Endothelial cell of umbilical vein (primary cell): ENCODE measurements at regions not wholly inside any gene's neighbourhood (a gene's known extent, or its start where the extent isn't known, plus 50 kb on each side); places are given as distances from the start of the nearest gene placed in this dataset.

Experiments
- EZH2 ChIP-seq: IDR thresholded peaks from 2 replicates; pipeline ENCODE4 v1.6.1; 2012; ENCODE audit warnings: borderline replicate concordance, low read depth, mild to moderate bottlenecking, moderate library complexity, low read length, inconsistent platforms; ENCODE audit not compliant: severe bottlenecking
- GATA2 ChIP-seq: IDR thresholded peaks from 2 replicates; pipeline ENCODE4 v1.7.0; 2011; ENCODE audit warnings: low read depth, mild to moderate bottlenecking, moderate library complexity, mixed read lengths, low read length; ENCODE audit not compliant: insufficient read length, insufficient read depth
- JUN ChIP-seq: IDR thresholded peaks from 2 replicates; pipeline ENCODE4 v1.6.1; 2011; ENCODE audit warnings: borderline replicate concordance, low read depth; ENCODE audit not compliant: insufficient read length, insufficient read depth
- MYC ChIP-seq: IDR thresholded peaks from one replicate; pipeline ENCODE4 v1.6.1; 2011; ENCODE audit warnings: mild to moderate bottlenecking, low read depth, low read length
- POLR2A ChIP-seq: IDR thresholded peaks from 2 replicates; pipeline ENCODE4 v1.6.1; 2012; ENCODE audit warnings: low read depth, mild to moderate bottlenecking, control low read depth, low read length
- POLR2AphosphoS5 ChIP-seq: IDR thresholded peaks from 2 replicates; pipeline ENCODE4 v1.6.1; 2012; ENCODE audit warnings: low read depth, mild to moderate bottlenecking, control low read depth, low read length, moderate library complexity; ENCODE audit not compliant: insufficient read depth
- TF ChIP-seq, protein P1 (sequence below), 2 donors: IDR thresholded peaks; 1 replicate in 1 of 2; 2 replicates in 1 of 2; pipeline ENCODE4 v1.5.1; 2011; ENCODE audit warnings: low read length in 2 of 2, mild to moderate bottlenecking in 2 of 2, moderate library complexity in 2 of 2, control low read depth in 1 of 2, inconsistent platforms in 1 of 2, low read depth in 1 of 2; ENCODE audit not compliant: insufficient read depth in 1 of 2; ENCODE audit errors: extremely low read depth in 1 of 2
- TF ChIP-seq, protein P2 (sequence below): IDR thresholded peaks from 2 replicates; pipeline ENCODE4 v1.6.1; 2011; ENCODE audit not compliant: insufficient read depth, insufficient read length

DNA sequence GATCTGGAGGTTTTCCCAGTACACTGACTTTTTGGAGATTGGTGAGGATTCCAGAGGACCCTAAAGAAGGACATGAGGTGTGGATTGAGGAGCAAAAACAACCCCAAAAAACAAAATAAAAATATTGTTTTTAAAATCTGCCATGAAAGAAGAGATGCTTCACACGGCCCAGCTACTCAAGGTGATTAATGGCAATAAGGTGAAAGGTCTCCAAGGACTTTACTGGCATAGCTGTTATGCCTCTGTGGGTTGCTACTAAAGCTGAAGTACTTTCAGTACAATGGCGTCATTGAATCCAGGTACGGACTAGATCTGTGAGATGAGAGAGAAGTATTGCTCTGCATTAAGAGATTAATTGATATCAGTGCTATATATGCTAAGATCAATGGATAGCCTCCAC is 606.4 kb downstream of the TDRD15 start:
- TF ChIP-seq, protein P1, sequence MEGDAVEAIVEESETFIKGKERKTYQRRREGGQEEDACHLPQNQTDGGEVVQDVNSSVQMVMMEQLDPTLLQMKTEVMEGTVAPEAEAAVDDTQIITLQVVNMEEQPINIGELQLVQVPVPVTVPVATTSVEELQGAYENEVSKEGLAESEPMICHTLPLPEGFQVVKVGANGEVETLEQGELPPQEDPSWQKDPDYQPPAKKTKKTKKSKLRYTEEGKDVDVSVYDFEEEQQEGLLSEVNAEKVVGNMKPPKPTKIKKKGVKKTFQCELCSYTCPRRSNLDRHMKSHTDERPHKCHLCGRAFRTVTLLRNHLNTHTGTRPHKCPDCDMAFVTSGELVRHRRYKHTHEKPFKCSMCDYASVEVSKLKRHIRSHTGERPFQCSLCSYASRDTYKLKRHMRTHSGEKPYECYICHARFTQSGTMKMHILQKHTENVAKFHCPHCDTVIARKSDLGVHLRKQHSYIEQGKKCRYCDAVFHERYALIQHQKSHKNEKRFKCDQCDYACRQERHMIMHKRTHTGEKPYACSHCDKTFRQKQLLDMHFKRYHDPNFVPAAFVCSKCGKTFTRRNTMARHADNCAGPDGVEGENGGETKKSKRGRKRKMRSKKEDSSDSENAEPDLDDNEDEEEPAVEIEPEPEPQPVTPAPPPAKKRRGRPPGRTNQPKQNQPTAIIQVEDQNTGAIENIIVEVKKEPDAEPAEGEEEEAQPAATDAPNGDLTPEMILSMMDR (IDR thresholded peaks at IDR 0.05; ENCODE audit: extremely low read depth in 1 of 2, insufficient read depth in 1 of 2, low read depth in 1 of 2, low read length in 2 of 2), result no peak
- TF ChIP-seq, protein P2, sequence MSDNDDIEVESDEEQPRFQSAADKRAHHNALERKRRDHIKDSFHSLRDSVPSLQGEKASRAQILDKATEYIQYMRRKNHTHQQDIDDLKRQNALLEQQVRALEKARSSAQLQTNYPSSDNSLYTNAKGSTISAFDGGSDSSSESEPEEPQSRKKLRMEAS, result no peak
- TF ChIP-seq POLR2AphosphoS5, result no peak
- no peak for TF ChIP-seq POLR2A
- TF ChIP-seq EZH2, result no peak
- no peak for TF ChIP-seq MYC
- TF ChIP-seq JUN, result no peak
- TF ChIP-seq GATA2, result no peak
